Fibroblast of skin of right biceps (primary cell): ENCODE measurements at regions not wholly inside any gene's neighbourhood (a gene's known extent, or its start where the extent isn't known, plus 50 kb on each side); places are given as distances from the start of the nearest gene placed in this dataset.

Experiments used
- DNase-seq: peaks from one replicate; pipeline ENCODE4 v3.0.0-alpha.2; 2013

DNA sequence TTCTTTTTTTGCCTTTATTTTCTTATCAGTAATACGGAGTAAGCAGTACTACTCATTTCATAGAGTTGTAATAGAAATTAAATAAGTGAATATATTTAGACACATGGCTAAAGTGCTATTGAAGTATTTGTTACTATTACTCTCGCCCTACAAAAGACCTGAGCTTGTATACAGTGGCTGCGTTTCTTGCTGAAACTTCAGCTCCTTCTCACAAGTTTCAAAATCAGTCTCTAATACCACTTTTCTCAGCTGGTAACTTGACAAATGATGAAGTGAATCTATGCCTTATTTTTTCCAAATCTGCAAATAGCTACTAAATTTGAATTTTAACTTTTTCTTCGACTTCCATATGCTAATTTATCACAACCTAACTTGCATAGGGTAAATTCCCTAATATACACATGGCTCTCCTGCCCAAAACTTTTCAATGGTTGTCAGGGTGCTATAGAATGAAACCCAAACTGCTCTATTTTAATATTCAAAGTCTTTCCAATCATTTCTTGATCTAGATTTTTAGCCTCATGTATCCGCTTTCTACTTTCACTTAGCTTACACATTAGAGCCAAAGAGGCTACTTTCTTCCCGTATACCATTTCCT, 347.8 kb upstream of the GULP1 start:
- no peak for DNase-seq

DNA sequence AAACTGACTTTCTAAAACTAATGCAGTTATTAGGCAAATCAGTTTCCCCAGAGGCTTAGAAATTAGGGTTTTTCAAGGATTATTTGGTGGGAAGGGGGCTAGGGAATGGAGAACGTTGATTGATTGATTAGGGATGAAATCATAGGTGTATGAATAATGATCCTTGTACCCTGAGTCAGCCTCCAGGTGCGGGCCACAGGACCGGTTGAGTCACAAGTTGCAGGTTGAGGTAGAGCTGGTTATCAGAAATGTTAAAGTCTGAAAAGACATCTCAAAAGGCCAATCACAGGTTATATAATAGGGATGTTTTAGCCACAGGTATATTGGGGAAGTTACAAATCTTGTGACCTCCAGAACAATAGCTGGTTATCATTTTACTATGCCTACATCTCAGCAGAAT, 341.8 kb upstream of the GULP1 start:
- no peak for DNase-seq

DNA sequence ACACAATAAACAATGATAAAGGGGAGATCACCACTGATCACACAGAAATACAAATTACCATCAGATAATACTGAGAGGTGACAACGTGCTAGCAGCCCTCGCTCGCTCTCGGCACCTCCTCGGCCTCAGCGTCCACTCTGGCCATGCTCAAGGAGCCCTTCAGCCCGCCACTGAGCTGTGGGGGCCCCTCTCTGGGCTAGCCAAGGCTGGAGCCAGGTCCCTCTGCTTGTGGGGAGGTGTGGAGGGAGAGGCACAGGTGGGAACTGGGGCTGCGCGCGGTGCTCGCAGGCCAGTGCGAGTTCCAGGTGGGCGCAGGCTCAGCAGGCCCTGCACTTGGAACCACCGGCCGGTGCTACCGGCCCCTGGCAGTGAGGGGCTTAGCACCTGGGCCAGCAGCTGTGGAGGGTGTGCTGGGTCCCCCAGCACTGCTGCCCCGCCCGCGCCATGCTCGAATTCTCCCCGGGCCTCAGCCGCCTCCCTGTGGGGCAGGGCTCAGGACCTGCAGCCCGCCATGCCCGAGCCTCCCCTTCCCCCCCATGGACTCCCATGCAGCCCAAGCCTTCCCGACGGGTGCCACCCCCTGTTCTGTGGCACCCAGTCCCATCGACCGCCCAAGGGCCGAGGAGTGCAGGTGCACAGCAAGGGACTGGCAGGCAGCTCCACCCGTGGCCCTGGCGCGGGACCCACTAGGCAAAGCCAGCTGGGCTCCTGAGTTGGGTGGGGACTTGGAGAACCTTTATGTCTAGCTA, 340.0 kb upstream of the GULP1 start:
- no peak for DNase-seq

DNA sequence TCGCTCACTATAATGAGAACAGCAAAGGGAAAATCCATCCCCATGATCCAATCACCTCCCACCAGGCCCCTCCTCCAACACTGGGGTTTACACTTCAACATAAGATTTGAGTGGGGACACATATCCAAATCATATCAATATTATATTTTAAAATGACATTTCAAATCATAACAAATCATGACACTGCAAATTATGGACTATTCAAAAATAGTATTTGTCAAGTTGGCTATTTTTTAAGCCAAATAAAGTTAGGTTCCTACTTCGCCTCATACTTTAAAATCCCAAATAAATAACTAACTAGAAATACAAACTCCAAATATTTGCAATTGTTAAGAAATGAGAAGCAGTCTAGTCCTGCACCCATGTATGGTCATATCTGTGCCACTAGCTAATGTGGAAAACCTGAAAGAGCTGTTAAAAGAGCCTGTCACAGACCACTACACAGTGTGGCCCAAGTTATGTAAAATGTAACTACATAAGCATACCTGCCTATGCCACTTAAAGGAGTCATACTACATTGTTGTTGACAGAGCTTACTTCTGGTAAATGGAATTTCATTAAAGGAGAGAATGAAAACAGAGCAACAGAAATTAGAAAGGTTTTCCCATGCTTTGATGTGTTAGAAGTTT, 334.7 kb upstream of the GULP1 start:
- DNase-seq = no peak

DNA sequence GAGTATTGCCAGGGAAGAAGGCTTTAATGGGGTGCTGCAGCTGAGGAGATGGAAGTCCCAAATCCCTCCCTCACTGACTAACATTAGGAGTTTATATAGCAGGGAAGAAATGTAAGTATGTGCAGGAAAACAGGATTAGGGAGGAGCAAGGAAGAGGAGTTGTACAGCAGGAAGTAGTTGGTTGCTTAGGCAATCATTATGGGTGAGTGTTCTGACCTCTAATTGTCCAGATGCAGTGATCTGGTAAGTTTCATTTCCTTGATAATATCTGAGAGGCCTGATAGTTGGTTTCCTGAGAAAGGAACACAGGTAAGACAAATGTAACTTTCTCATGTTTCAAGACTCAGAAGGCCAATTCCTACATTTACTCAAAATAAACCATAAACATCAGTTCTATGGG, 331.9 kb upstream of the GULP1 start:
- DNase-seq = no peak

DNA sequence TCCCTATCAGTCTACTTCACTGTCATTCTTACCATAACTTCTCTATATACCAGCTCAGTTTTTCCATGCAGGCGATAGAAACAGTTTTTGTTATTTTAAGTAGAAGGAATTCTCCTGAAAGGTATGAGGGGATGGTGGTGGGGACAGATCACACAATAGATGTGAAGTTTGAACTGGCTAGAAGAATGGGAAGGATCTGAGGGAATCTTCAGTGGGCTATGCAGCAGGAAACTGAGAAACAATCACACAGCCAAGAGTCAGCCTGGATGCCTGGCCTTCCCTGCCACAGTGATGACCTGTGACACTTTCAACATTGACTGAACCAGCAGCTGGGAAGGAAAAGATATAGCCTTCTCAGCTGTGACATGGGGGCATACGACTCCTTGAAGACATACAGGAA, 329.1 kb upstream of the GULP1 start:
- no peak for DNase-seq

DNA sequence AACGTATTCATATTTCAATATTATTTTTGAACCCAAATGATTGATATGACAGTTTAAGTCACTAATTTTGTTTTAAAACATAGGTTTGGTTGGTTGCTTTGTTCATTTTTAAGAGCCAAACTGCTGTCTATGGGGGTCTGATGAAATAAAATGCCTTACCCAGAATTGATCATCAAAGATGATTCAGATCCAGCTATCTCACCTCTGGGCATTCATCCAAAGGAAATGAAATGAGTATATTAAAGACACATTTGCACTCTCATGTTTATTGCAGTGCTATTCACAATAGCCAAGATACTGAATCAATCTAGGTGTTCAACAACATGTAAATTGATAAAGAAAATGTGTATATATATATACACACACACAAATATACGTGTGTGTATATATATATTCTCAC, 326.9 kb upstream of the GULP1 start:
- DNase-seq = peak; percentile 79

DNA sequence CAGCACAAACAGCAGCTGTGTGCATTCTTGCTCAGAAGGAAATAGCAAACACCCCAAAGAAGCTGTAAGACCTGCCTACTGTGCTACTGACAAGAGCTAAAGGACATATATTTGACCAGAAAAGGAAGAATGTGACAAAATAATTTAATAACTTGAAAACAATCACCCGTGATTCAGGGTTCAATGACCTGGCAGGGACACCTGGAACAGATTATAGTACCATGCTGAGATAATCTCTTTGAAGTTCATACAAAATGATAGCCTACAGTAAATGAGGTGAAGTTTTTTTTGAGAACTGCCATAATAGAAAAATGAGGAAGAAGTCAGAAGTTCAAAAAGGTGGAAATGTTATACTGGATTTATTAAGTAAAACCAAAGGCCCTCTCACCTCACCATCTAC, 324.8 kb upstream of the GULP1 start:
- no peak for DNase-seq

DNA sequence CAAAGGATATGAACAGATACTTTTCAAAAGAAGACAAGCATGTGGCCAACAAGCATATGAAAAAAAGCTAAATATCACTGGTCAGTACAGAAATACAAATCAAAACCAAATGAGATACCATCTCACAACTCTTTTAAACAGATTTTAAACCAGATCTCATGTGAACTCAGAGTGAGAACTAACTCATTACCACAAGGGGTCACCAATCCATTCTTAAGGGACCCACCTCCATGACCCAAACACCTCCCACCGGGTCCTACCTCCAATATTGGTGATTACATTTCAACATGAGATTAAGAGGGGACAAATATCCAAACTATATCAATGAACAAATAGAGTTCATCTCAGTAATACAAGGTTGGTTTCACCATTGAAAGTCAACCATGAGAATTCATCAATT, 319.8 kb upstream of the GULP1 start:
- no peak for DNase-seq

DNA sequence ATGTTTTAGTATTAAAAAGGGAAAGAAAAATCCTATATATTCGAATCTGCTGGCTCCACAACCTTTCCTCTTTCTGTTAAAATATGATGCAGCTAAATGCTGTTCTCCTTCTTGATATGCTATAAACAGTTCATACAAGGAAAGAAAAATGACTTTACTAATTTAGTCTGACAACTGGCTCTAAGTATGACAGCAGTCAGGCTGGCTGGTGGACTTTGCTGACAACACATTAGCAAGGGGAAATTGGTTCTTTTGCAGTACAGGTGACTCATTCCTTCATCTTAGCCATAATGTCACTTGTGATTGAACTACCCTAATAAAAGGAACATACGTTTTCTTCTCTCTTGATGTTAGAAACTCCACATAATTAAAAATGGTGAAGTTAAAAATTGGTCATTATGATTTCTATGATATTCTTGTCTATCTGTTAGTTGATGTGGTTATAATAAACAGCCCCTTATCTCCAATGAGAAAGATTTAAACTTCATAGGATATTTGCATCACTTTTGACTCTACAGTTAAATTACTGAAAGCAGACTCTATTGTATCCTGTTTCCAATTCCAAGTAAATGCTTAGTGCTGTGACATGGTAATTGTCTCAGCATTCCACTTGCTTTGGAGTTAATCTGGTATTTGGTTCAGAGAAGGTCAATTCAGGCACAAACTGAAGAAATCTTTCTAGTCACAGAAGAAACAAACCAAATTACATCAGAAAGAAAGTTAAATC, 315.3 kb upstream of the GULP1 start:
- DNase-seq = peak; percentile 19

DNA sequence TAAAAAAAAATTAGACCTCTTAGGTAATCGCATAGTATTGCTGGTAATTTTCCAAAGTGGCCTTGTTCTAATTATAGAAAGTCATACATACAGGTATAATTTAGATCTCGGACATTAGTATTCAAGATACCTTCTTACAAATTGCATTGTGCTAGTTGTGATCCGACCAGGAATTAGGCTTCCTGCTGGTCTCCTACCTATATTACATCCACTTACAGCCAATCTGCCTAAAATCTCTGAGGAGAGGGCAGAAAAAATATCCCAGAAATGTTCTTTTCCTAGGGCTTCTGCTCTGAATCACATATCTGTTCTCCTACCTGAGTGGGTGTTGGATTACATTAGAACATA, 314.7 kb upstream of the GULP1 start:
- no peak for DNase-seq

DNA sequence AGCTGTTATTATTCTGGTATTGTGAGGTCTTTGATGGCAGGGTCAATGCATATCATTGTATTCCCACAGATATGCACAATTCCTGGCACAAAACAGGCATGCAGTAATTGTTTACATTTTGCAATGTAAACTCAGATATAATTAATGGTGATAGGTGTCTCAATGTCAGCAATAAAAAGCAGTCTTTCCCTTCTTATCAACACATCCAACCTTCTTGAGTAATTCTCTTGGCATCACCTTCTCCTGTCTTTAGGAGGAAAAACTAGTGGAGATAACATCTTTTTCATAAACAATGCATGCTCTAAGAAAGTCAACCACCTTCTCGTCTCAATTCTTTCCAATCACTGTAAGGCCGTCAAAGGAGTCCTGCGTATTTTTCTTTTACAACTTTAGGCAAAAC, 313.3 kb upstream of the GULP1 start:
- no peak for DNase-seq

DNA sequence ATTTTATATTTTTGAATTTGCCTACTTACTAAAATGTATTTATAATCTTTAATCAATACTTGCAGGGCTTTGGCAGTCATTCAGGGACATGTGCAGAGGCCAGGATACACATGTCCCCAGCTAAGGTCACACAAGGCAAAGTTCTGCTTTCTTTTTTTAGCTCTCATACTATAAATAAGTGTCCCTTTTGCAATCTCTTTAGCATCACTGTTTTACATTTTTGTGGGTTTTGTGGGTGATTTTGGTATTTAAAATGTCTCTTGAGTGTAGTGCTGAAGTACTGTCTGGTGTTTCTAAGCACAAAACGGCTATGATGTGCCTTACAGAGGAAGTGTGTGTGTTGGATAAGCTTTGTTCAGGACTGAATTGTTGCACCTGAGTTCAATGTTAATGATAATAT, 309.0 kb upstream of the GULP1 start:
- DNase-seq = peak; percentile 92

DNA sequence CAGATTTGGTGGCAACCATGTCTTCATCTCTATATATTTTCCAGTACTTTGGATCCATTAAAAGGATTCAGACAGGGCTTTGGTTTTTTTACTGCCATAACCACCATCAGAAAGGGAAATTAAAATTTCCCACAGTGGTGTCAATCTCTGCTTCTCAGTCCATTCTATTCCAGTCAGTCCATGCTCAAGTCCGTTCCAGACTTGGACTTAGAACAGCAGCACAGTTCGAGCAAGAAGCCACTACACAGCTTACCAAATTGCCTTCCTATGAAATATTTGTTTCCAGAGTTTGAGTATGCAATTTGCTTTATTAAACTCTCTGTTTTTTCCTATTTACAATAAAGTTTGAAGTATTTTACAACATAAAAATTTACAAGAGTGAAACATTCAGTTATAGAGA, 306.5 kb upstream of the GULP1 start:
- DNase-seq = no peak

DNA sequence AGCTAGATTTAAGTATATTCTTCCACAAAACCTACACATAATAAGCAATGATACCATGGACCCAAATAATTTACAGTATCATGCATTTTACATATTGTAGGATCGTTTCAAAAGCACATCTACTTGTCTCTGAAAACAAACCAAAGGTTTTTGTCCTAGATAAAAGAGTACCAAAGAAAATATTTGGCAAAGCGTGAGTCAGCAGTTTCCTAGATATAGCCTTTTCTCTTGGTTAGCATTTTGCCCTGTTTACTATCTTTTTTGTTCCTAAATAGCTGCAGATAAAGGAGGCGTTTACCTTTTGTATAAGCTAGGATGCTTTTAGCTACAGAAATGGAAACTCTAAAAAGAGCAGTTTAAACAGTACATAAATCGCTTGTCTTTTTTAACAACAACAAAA, 305.8 kb upstream of the GULP1 start:
- no peak for DNase-seq

DNA sequence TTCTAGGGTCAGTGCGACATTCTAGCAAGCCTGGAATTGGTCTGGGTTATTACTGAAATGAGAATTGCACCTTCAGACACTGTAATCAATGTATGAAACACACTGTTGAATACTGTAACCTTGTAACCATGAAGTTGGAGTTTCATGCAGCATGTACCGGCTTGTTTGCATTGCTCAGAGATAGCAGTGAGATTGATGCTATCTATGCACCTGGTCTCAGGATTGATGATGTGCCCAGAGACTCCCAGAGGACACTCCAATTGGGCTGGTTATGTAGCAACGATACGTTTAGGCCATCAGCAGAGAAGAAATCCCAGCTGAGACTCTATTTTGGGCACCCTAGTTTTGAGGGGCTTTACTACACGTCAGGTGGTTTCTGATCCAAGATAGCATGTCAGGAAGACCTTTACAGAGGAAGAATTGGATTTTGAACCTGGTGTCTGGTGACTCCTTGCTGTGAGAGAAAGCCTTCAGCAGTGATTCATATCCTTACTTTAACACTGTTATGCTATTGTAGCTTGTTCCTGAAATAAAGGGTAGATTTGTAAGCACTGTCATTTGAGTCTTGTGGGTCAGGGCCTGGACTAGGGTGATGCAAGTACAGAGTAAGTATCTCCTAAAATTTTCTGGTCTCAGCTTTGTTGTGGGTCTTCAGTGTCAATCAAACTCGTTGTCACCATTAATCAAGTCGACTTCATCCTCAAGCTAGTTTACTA, 305.1 kb upstream of the GULP1 start:
- DNase-seq = peak; percentile 38

DNA sequence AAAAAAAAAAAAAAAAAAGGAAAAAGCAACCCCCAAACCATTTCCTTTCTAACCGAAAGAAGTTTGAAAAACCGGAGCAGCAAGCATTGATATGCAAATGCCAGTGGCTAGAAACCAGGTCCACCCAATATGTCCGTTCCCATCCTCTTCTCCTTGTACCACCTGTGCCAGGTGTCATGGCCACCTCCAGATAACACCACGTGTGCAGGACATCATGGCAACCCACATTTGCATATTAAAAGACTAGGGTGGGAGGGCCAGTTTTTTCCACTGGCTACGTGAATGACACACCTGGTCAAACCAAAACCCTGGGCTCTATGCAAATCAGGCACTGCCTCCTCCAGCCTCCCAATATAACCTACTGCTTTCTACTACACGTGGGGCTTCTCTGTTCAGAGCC, 303.3 kb upstream of the GULP1 start:
- no peak for DNase-seq

DNA sequence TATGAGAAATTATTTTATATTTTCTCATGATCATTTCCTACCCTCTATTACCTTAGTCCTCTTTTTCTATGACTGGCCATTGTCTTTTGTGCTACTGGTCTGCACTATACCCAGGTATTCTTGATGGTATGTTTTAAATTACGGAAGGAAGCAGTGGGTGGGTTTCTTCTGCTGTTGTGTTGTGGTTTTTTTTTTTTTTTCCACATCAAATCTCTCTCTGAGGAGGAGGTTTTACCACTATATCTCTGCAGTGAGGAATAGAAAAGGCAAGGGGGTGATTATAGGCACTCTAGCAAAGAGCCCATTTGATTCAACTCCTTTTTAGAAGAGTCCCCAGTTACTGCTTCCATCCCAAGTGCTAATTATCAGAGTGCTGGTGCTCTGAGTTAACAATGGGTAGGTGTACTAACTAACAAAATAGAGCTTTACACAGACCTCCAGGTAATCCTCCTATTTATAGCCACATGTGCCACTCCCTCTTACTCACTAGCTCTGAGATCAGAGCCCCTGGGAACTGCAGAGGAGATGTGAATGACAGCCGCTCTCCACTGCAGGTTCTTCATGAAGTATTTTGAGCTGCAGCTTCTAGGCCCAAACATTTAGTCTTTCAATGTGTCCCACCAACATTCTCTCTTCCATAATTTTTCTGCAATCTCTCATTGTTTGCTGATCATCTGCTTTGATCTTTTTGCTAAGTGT, 301.6 kb upstream of the GULP1 start:
- no peak for DNase-seq

DNA sequence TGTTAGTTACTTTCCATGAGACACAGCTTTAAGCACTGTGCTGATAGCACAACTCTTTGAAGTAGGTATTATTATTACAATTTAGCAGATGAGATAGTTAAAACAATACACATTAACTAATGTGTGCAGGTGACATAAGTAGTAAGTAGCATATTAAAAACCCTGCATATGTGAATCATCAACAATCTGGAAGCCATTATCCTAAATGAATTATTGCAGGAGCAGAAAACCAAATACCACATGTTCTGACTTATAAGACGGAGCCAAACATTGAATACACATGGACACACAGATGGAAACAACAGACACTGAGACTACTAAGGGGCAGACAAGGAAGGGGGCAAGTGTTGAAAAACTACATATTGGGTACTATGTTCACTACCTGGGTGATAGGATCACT, 300.3 kb upstream of the GULP1 start:
- peak; percentile 55 for DNase-seq

DNA sequence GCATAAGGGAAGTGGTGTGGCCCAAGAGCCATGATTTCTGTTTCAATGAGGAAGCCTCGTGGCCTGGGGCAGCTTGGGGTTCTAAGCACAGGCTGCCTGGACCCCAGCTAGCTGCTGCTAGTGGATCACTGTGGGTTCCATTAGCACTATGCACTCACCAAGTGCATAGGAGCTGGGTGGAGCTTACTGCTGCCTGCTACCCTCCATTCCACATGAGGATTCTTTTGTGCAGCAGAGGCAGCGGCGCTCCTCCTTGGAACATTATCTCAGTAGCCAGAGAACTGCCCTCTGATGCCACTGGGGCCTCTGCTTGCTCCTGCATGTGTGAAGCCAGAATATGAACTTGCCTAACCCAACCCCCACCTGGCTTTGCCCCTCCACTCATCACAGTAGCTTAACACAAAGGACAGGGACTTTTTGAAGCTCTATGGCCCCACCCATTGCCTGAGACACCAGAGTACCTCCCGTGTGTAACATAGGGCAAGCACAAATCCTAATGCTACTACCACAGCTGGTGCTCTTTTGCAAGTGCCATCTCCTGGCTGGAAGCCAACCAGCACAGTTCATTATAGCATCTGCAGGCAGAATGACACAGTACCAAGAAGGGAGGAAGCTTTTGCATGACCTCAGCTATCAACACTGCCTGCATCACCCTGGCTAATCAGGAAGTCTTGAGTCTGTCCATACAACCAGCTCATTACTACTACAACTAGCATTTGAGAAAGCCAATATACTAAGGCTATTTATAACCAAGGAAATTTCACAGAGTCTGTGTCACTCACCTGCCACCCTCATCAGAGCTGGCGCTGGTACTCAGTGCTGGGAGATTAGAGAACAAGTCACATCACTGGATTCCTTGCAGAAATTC, 297.0 kb upstream of the GULP1 start:
- peak; percentile 37 for DNase-seq

DNA sequence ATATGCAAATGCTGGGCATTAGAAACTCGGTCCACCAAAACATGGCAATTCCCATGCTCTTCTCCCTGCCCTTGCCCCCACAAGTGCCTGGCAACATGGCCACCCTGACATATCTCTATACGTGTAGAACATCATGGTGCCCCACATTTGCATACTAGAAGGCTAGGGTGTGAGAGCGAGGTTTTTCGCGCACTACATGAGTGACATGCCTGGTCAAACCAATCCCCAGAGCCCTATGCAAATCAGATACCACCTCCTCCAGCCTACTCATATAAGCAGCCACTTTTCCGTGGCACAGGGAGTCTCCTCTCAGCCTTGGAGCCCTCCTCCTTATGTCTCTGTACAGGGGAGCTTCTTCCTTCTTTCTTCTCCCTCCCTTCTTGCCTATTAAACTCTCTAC, 296.1 kb upstream of the GULP1 start:
- no peak for DNase-seq

DNA sequence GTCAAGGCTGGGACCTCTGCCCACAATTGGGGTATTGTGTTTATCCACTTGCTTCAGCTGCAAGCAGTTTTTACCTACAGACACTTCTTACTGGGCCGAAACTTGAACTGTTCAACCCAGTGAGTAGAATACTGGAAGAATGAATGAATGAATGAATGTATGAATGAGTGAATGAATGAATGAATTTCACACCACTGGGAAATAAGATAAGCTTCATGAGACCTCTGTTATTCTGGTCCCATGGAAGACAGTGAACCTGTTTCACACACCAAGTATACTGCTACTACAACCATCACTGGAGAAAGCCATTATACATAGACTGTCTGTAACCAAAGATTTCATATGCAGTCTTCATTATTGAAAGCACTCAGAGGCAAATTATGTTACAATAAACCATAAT, 295.0 kb upstream of the GULP1 start:
- DNase-seq = no peak
